GM18505 (cell line): ENCODE measurements at regions not wholly inside any gene's neighbourhood (a gene's known extent, or its start where the extent isn't known, plus 50 kb on each side); places are given as distances from the start of the nearest gene placed in this dataset.
A peak's percentile ranks its signal among the peaks of the same experiment; 100 is the strongest.
"Not testable (repeated sequence)": the region's sequence is repeated elsewhere in the genome, so short reads cannot be mapped to it uniquely, and the experiment has no call there.

Experiments
- ATAC-seq: cut with Tn5 transposase; IDR thresholded peaks from one replicate; pipeline ENCODE4 v1.9.1; 2021; ENCODE audit not compliant: unreplicated experiment
- POLR2A ChIP-seq: IDR thresholded peaks from 4 replicates; pipeline ENCODE4 v1.6.1; 2011; ENCODE audit warnings: borderline replicate concordance; ENCODE audit not compliant: insufficient read depth, insufficient read length; ENCODE audit errors: extremely low read depth

DNA sequence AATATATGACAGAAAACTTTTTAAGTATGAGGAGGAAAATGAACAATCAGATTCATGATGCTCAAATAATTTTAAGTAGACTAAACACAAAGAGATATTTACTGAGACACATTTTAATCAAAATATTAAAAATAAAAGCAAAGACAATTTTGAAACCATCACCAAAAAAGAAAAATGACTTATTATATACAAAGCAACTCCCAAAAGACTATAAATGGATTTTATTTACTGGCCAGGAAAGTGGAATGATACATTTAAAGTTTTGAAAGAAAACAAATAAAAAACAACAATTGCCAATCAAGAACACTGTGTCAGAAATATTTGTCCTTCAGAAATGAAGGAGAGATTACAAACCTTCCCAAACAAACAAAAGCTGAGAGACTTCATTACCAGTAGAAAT lies 968.5 kb upstream of the CELF4 start:
- TF ChIP-seq POLR2A = no peak
- no peak for ATAC-seq

DNA sequence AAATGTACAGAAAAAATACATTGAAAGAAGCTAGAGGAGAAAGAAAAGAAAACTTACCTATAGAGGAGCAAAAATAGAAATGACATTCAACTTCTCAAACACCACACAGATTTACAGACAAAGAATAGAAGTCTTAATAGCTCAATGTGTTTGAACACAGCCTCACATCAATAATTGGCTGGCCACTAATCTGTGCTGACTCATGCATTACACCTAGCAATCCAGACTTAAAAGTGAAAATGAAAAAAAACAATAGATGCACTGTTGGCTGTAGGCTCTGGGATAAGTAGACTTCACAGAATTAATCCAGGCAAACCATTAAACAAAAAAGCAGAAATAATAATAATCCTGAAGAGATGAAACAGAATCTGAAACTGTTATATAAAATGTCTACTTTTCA lies 961.3 kb upstream of the CELF4 start:
- ATAC-seq = no peak
- TF ChIP-seq POLR2A = no peak

DNA sequence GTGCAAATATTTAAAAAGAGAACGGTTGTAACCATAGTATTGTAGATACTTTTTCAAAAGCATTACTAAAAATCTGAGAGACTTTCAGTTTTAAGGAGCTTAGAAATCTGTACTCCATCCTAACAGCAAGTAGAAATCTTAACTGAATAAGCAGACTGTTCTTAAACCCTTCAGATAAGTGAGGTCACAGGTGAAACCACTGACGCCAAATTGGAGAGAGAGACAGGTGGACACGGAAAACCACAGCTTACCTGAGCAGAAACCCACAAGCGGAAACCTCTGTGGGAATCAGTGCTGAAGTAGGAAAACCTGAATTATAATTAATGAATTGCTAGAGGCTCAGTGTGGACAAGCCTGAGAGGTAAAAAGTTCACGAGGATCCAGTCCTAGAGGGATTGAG lies 959.4 kb upstream of the CELF4 start:
- ATAC-seq = no peak

DNA sequence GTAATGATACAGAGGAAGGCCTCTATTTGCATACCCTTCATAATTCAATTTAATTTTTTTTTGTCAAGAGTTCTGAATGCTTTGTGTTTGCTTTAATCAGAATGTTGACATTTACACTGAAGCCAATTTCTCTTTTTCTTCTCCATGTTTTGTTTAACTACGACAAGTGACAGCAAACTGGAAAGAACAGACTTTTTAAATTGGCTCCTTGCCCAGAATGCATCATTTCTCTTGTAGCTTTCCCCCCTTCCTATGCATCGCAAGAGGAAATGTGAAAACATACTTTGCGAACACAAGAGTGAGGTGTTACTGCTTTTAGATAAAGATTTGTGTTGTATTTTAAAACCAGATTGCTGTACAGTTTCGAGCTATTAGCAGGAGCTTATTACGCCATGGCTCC lies 955.2 kb upstream of the CELF4 start:
- ATAC-seq = no peak
- TF ChIP-seq POLR2A = no peak

More for the DNA sequence above, 959.4 kb upstream of the CELF4 start:
- TF ChIP-seq POLR2A = no peak

DNA sequence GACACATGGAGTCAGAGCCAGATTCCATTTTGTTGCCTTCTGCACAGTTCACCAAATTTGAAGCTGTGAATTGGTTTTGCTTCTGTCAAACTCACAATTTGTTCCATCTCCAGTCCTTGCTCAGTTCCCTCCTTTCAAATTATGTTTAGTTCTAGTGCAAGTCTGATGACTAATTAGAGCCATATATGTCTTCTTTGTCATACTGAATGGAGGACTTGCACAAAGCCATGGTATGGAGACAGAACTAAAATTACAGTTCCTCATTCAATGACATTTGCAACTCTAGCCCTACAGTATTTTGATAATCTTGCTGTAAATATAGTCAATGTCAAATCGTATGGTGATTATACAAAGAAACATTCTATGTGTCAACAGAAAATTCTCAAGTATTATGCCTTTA lies 936.9 kb upstream of the CELF4 start:
- no peak for TF ChIP-seq POLR2A
- no peak for ATAC-seq

DNA sequence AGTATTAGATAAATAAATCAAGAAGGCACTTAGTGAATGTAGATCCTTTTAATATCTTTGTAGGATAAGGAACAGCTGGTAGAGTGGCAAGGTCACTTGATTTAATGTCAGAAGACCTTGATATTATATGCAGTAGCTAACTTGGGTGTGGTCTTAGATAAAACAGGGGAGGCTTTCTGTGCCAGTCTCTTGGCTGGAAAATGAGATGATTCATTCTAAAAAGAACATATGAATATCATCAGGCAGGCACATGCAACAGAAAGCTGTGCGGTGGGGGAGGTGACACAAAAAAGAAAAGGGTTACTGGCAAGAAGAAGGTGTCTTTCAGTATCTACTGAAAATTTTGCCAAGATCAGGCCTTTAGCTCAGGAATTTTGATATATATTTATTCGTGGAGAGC lies 931.7 kb upstream of the CELF4 start:
- no peak for TF ChIP-seq POLR2A
- no peak for ATAC-seq

DNA sequence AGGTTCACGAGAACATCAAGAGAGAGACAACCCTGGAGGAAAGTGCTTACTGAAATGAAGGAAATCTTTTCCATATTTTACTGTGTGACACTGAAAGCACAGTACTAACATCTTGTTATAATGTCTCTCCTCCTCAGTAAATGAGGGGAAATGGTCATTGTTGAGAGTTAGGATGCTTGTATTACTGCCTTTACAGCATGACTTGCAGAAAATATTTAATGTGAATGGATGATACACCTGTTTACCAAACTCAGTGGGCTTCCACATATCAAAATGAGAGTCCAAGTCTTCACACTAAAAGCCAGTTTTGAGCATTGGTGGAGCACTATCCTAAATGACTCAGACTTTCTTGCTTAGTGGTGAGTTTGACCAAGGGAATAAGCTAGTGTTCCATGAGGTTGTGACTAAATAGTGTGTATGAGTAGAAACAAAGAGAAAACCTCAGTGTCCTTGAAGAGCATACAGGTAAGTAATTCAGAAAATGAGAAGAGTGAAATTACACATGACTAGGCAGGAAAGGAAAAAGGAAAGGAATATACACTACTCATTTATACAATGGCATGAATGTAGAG lies 930.7 kb upstream of the CELF4 start:
- TF ChIP-seq POLR2A = no peak
- no peak for ATAC-seq

DNA sequence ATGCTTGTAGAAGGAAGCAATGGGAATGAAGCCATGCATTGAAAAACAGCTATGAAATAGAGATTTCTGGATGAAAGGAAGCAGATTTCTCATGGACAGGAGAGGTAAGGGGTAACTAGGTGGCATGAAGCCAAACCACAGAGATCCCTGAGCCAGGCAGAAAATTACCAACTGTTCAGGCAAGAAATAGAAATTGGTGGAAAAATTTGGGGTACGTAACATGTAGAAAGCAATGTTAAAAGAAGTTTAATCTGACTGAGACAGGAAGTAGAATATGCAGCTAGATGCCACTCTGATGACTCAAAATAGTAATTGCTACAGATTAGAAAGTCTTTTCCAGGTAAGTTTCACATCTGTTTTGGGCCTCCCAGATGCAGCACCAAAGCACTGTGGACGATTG lies 928.5 kb upstream of the CELF4 start:
- TF ChIP-seq POLR2A = no peak
- peak; percentile 59 for ATAC-seq

DNA sequence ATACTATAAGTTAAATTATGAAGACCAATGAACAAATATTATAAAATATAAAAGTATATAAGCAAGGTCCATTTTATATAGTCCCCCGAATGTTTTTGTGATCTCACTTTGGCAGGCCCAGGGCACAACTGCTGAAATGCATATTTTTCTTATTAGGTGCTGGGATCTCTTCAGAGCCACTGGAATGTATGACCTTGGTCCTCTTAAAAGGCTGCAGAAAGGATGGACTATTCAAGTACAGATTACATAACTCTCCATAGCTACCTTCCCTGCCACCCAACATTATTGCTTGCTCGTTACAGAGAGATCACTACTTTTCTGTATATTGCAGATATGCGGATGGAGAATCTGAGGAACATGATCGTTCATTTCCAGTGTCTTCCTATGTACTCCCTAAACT lies 925.6 kb upstream of the CELF4 start:
- no peak for ATAC-seq
- TF ChIP-seq POLR2A = no peak

DNA sequence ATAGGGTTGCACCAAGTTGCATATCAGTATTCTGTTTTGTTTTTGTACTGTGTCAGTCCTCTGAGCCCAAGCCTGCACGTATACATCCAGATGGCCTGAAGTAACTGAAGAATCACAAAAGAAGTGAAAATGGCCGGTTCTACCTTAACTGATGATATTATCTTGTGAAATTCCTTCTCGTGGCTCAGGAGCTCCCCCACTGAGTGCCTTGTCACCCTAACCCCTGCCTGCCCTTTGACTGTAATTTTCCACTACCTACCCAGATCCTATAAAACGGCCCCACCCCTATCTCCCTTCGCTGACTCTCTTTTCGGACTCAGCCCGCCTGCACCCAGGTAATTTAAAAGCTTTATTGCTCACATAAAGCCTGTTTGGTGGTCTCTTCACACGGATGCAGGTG lies 924.1 kb upstream of the CELF4 start:
- not testable (repeated sequence) for ATAC-seq

DNA sequence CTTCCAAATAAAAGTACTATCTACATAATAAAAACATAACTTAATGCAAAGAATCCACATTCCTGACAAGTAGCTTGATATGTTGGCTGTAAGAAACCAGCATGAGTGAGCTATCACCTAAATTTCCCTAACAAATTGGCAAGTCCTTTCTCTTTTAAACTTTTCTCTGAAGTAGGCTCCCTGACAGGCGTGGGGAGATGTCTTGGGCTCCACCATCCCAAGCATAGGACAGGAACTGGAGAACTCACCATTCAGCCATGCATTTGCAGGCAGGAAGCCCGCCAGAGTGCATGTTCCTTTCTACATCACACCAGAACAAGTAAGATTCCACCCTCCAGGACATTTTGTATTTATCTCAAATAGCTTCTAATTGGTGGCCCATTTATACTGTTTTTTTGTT lies 921.9 kb upstream of the CELF4 start:
- TF ChIP-seq POLR2A = no peak
- ATAC-seq = no peak

DNA sequence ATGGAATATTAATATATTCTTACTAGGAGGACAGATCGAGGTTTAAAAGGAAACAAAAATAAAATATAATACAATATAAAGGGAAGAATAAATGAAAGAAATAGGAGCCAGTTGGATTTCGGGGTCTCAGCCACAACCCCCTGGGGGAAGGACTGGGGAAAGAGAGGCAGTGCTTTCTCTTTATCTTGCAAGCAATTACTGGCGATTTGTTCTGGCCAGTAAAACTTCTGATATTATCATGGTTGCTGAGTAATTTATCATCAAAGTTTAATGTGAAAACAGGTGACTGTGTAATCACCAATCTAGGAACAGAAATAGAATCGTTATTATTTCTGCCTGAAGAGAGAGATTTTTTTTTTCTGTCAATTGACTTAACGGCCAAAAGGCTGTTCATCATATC lies 917.7 kb upstream of the CELF4 start:
- no peak for ATAC-seq
- no peak for TF ChIP-seq POLR2A

DNA sequence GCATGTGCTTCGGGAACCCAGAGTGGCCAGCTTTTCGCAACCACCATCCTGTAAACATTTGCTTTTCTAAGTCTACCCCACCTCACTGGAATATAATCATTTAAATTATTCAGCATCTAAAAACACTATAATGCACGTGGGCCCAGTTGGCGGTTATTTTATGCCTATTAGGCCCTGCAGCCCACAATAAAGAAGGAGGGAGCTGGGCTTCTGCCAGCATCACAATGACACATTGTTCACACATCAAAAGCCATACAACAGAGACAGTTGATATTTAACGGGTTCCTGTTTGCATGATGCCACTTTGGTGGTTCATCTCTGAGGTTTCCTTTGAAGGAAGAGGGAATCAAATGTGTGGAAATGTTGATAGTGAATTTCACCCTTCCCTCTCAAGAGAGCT lies 916.0 kb upstream of the CELF4 start:
- no peak for TF ChIP-seq POLR2A

DNA sequence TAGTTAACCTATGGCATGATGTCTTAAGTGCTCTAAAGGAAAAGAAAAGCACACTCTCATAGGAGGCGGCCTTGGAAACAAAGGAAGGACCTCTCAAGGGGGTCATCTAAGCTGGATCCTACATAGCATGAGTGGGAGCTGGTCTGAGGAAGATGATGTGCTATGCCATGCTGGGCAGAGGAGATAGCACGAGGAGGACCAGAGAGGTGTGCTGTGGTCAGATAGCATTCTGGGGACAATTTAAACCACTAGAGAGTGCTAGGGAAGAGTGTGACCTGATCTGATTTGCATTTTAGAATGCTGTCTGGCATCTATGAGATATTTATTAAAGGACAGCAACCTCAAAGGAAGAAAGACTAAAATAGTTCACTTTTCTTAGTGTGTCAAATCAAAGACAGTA lies 910.1 kb upstream of the CELF4 start:
- TF ChIP-seq POLR2A = no peak
- ATAC-seq = no peak

More for the DNA sequence above, 916.0 kb upstream of the CELF4 start:
- ATAC-seq = no peak

DNA sequence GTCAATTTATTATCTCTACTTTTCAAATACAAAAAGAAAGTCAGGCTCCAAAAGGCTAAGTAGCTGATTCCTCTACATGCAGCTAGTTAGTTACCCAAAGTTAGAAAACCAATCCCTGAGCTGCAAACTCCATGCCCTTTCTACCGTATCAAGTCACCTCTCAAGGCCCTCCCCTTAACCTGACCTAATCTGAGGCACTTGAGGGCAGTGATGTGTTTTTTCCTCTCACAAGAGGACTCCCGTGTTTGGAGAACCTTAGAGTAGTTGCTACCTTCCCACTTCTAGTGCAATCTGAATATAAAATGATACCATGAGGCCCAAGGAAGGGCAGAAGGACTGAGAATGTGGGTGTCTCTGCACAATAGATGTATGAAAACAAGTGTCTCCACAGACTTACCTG lies 907.9 kb upstream of the CELF4 start:
- no peak for ATAC-seq
- TF ChIP-seq POLR2A = no peak
